GM18867 (cell line): ENCODE measurements at regions not wholly inside any gene's neighbourhood (a gene's known extent, or its start where the extent isn't known, plus 50 kb on each side); places are given as distances from the start of the nearest gene placed in this dataset.
"Not testable (repeated sequence)": the region's sequence is repeated elsewhere in the genome, so short reads cannot be mapped to it uniquely, and the experiment has no call there.

Experiments used
- ATAC-seq: cut with Tn5 transposase; IDR thresholded peaks from one replicate; pipeline ENCODE4 v1.9.1; 2021; ENCODE audit warnings: mild to moderate bottlenecking, moderate library complexity; ENCODE audit not compliant: unreplicated experiment

DNA sequence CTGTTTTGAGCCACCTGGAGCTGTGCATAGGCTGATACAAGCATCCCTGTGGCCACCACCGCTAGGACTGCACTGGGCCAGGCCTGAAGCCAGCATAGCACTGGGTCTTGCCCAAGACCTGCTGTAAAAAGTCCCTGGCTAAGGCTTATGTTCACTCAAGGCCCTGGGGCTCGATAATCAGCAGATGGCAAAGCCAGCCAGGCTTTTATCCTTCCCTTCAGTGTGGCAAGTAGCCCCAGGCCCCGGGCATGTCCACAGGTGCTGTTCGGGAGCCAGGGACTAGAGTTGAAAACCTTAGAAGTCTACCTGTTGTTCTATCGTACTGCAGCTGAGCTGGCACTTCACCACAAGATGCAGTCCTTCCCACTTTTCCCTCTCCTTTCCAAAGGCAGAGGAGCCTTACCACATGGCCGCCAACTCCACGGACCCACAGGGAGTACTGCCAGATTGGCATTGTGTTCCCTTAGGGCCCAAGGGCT is 226.4 kb upstream of the ZNF217 start:
- ATAC-seq: no peak

DNA sequence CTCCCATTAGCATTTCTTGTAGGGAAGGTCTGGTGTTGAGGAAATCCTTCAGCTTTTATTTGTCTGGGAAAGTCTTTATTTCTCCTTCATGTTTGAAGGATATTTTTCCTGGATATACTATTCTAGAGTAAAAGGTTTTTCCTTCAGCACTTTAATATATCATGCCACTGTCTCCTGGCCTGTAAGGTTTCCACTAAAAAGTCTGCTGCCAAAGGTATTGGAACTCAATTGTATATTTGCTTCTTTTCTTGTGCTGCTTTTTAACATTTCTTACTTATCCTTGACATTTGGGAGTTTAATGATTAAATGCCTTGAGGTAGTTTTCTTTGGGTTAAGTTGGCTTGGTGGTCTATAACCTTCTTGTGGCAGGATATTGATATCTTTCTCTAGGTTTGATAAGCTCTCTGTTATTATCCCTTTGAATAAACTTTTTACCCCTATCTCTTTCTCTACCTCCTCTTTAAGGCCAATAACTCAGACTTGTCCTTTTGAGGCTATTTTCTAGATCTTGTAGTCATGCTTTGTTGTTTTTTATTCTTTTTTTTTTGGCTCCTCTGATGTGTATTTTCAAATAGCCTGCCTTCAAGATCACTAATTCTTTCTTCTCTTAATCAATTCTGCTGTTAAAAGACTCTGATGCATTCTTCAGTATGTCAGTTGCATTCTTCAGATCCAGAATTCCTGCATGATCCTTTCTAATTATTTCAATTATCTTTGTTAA is 225.0 kb upstream of the ZNF217 start:
- ATAC-seq: no peak

- ATAC-seq: not testable (repeated sequence)
These were observed 223.9 kb upstream of the ZNF217 start for GRCh38 chr20:53817513-53817912.

DNA sequence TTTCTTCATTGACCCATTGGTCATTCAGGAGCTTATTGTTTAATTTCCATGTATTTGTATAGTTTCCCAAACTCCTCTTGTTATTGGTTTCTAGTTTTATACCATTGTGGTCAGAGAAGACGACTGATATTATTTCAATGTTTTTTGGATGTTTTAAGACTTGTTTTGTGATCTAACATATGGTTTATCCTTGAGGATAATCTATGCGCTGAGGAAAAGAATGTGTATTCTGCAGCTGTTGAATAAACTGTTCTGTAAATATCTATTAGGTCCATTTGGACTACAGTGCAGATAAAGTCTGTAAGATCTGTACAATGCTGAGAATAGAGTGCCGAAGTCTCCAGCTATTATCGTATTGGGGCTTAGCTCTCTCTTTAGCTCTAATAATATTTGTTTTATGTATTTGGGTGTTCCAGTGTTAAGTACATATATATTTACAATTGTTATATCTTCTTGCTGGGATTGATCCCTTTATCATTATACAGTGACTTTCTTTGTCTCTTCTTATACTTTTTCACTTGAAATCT is 223.3 kb upstream of the ZNF217 start:
- ATAC-seq: no peak

GRCh38 chr20:53815509-53815908 is 221.9 kb upstream of the ZNF217 start:
- ATAC-seq: no peak

DNA sequence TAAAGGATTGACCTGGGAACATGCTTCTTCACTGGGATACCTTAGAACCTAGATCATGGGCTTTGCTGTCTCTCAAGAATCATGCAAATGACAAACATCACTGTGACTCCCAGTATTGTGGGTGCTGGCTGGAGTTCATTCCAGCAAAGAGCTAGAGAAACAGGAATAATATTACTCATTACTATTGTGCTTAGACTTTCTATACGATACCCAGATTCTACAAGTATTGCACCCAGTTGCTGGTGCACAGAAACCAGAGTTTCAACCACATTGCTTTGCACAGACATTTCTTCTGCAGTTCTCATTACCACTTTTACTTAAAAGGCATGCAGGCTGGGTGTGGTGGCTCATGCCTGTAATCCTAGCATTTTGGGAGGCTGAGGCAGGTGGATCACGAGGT is 220.4 kb upstream of the ZNF217 start:
- peak; percentile 72 for ATAC-seq

- no peak for ATAC-seq
These were observed 220.0 kb upstream of the ZNF217 start for GRCh38 chr20:53813636-53814035.

GRCh38 chr20:53811577-53811976 is 217.9 kb upstream of the ZNF217 start:
- no peak for ATAC-seq

DNA sequence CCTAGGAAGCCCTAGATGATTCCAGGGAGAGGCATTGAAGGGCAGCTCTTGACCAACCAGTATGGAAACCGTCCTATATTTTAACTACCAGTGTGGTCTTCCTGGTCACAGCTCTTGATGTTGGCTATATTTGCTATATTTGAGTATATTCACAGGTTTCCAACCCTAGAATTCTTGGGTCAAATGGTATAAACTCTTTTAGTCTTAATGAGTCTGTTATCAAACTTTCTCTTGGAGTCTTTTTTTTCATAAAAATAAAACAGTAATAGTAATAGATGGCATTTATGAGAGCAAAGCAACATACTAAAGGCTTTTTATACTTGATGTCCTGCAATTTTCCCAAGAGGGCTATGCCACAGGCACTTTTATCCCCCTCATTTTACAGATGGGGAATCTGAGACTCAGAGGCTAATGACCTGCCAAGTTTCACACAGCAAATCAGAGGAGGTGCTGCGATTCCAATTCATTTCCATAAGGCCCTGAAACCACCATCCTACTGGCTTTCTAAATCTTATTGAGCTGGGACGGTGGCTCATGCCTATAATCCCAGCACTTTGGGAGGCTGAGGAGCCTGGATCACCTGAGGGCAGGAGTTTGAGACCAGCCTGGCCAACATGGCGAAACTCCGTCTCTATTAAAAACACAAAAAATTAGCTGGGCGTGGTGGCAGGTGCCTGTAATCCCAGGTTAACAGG is 217.2 kb upstream of the ZNF217 start:
- no peak for ATAC-seq

- ATAC-seq: no peak
These were observed 216.2 kb upstream of the ZNF217 start for GRCh38 chr20:53809728-53810365.

DNA sequence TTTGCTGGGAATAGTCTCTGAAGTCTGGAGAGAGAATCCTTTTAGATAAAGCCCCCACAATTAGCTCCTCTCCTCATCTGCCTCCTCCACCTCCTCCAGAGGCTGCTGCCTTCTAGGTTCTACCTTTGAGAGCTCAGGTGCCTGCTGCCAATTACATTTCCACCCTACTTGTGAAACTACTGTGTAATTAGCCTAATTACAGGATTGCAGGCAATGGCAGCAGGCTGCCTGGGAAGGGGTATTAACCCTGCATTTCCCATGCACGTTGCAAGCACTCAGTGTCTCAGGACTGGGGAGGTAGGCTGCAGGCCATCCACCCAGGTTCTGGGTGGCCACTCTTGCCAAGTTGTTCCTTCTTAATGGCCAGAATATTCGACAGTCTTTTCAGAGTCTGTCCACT is 215.6 kb upstream of the ZNF217 start:
- ATAC-seq: no peak

GRCh38 chr20:53808733-53809132 is 215.1 kb upstream of the ZNF217 start:
- ATAC-seq: no peak

DNA sequence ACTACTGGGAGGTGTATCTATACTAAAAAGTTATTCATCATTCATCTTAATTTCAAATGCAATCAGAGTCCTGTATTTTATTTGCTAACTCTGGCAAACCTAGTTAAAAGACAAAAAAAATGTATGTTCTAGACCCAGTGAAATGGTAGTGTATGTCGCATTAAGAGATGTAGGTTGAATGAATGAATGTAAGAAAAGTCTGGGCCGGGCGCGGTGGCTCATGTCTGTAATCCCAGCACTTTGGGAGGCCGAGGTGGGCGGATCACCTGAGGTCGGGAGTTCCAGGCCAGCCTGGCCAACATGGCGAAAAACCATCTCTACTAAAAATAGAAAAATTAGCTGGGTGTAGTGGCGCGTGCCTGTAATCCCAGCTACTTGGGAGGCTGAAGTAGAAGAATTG is 214.7 kb upstream of the ZNF217 start:
- not testable (repeated sequence) for ATAC-seq

GRCh38 chr20:53806683-53807401 is 213.2 kb upstream of the ZNF217 start:
- ATAC-seq: no peak

GRCh38 chr20:53805895-53806384 is 212.3 kb upstream of the ZNF217 start:
- ATAC-seq: no peak

DNA sequence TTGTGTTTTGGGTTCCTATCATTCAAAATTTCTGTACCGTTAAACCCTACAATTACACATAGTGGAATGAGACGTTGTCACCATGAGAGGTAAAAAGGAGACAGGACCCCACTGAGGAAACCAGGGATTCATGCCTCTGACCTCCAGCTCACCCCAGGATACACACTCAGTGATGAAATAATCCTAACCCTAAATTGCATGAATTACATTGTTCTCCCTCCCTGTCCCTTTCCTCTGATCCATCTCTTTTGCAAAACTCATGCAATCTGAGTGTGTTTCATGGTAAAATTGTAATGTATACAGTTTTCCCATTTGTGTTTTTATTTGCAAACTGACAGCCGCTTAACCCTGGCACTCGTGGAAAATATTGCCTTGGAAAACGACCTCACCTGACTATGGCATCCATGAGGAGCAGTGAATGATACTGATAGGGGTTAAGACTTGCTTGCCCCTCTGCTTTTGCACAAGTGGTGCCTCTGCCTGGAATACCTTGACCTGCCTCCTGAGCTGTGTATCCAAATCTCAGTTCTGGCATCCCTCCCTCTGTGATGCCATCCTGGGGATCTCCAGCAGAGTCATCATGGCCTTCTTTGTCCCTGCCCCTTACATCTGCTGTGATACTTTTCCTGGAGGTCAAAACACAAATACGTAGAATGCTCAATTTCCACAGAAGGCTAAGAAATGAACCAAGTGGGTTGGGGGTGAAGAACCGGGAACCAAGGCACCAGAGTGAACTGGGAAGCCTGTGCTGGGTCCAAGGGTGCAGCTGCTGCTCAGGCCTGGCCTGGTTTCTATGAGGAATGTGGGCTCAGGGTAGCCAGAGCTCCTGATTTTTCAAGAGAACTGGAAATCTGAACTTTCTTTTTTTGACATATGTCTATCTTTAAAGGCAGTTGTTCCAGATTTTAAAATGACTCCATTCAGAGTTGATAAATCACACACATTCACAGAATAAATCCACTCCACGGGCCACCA is 211.6 kb upstream of the ZNF217 start:
- no peak for ATAC-seq

DNA sequence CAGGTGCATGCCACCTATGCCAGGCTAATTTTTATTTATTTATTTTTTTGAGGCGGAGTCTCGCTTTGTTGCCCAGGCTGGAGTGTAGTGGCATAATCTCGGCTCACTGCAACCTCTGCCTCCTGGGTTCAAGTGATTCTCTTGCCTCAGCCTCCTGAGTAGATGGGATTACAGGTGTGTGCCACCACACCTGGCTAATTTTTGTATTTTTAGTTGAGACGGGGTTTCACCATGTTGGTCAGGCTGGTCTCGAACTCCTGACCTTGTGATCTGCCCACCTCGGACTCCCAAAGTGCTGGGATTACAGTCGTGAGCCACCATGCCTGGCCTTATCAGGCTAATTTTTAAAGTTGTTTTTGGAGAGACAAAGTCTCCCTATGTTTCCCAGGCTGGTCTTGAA is 210.7 kb upstream of the ZNF217 start:
- not testable (repeated sequence) for ATAC-seq

GRCh38 chr20:53803492-53804155 is 210.0 kb upstream of the ZNF217 start:
- no peak for ATAC-seq
